ENCODE measurements at regions not wholly inside any gene's neighbourhood (a gene's known extent, or its start where the extent isn't known, plus 50 kb on each side); places are given as distances from the start of the nearest gene placed in this dataset.

DNA sequence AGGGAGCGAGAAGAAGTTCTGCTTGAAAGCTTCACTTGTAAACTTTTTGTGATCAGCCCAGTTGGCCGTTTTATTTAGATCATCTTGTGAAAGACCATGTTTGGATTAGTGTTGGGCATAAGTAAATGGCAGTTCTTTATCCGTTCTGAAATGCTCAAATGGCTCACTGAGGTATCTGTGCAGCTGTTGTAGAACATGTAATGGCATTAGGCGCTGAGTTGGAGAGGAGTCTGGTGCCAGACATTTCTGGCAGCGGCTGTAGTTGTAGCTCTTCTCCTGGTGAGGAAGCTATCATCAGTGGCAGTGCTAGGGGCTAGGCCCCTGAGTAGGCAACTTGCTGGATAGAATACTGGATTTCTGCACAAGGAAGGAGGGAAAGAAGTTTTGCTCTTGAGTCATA is 321.6 kb downstream of the LMO4 start:
- TF ChIP-seq, protein P1, sequence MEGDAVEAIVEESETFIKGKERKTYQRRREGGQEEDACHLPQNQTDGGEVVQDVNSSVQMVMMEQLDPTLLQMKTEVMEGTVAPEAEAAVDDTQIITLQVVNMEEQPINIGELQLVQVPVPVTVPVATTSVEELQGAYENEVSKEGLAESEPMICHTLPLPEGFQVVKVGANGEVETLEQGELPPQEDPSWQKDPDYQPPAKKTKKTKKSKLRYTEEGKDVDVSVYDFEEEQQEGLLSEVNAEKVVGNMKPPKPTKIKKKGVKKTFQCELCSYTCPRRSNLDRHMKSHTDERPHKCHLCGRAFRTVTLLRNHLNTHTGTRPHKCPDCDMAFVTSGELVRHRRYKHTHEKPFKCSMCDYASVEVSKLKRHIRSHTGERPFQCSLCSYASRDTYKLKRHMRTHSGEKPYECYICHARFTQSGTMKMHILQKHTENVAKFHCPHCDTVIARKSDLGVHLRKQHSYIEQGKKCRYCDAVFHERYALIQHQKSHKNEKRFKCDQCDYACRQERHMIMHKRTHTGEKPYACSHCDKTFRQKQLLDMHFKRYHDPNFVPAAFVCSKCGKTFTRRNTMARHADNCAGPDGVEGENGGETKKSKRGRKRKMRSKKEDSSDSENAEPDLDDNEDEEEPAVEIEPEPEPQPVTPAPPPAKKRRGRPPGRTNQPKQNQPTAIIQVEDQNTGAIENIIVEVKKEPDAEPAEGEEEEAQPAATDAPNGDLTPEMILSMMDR (IDR thresholded peaks at IDR 0.05; ENCODE audit: insufficient read depth, low read depth, low read length) = no peak
- TF ChIP-seq EZH2 (IDR thresholded peaks at IDR 0.05; ENCODE audit: insufficient read depth, low read length) = no peak
